Caco-2 (cell line): ENCODE measurements at regions not wholly inside any gene's neighbourhood (a gene's known extent, or its start where the extent isn't known, plus 50 kb on each side); places are given as distances from the start of the nearest gene placed in this dataset.

Source experiments
- BruUV-seq: library from RNA; stranded (reverse); fragments of 400-500 nt; replicated peaks from 2 replicates; lab custom pipeline; 2021; lab: Mats Ljungman, UMichigan
- CTCF ChIA-PET: fragments of 300-600 bp; sonication (Branson Sonifier 250); formaldehyde crosslinking; loops from one replicate; lab custom pipeline; 2022; ENCODE audit warnings: antibody characterized with exemption; lab: Charles Lee
- POLR2A ChIA-PET: fragments of 300-600 bp; sonication (Branson Sonifier 250); formaldehyde crosslinking; loops from one replicate; lab custom pipeline; 2022; ENCODE audit warnings: antibody characterized with exemption; lab: Charles Lee
- DNase-seq, 2 experiments: peaks; one replicate each; pipeline versions ENCODE4 v3.0.0 to v3.0.0-alpha.2; 2020 to 2022
- H3K27me3 ChIP-seq: replicated peaks from 2 replicates; pipeline ENCODE4 v1.6.0; 2011; ENCODE audit warnings: low read length; ENCODE audit not compliant: control insufficient read depth, insufficient read depth
- H3K36me3 ChIP-seq: 2 replicates; pipeline ENCODE4 v1.5.1; 2011; ENCODE audit warnings: low read length; ENCODE audit not compliant: control insufficient read depth, insufficient read depth
- H3K4me1 ChIP-seq: fragments of 250-450 bp; sonication (Bioruptor Pico); 2 replicates; pipeline ENCODE4 v1.5.1; 2020; ENCODE audit warnings: mild to moderate bottlenecking
- H3K4me3 ChIP-seq: 2 replicates; pipeline ENCODE4 v1.5.1; 2011; ENCODE audit warnings: low read depth, mild to moderate bottlenecking, control low read depth, low read length
- H3K9me3 ChIP-seq: fragments of 250-450 bp; sonication (Bioruptor Pico); 2 replicates; pipeline ENCODE4 v1.5.1; 2020; ENCODE audit warnings: mild to moderate bottlenecking, moderate library complexity
- H3K27ac Mint-ChIP-seq: one replicate; pipeline ENCODE4 v1.8.0; 2022; ENCODE audit warnings: mixed read lengths; ENCODE audit not compliant: unreplicated experiment
- H3K27me3 Mint-ChIP-seq: one replicate; pipeline ENCODE4 v1.8.0; 2022; ENCODE audit warnings: mixed read lengths; ENCODE audit not compliant: insufficient read depth, unreplicated experiment
- H3K36me3 Mint-ChIP-seq: one replicate; pipeline ENCODE4 v1.8.0; 2022; ENCODE audit warnings: mild to moderate bottlenecking, mixed read lengths; ENCODE audit not compliant: insufficient read depth, unreplicated experiment
- H3K4me1 Mint-ChIP-seq: one replicate; pipeline ENCODE4 v1.8.0; 2022; ENCODE audit warnings: low read depth, mixed read lengths; ENCODE audit not compliant: unreplicated experiment
- H3K4me3 Mint-ChIP-seq: one replicate; pipeline ENCODE4 v1.8.0; 2022; ENCODE audit warnings: mild to moderate bottlenecking, moderate library complexity, mixed read lengths; ENCODE audit not compliant: unreplicated experiment
- H3K9me3 Mint-ChIP-seq: one replicate; pipeline ENCODE4 v1.8.0; 2022; ENCODE audit warnings: mixed read lengths; ENCODE audit not compliant: unreplicated experiment
- intact Hi-C: fragments of 100-400 bp; cut with micrococcal nuclease; formaldehyde crosslinking; loops from one replicate; pipeline ENCODE4 v1.10.0; 2022; ENCODE audit not compliant: unreplicated experiment
- TF ChIP-seq, protein P1 (sequence below), 2 experiments: fragments of 200-600 bp in 1 of 2; IDR thresholded peaks; 1 replicate in 1 of 2; 2 replicates in 1 of 2; pipeline versions ENCODE4 v1.5.1 to v1.8.0; 2011 to 2022; ENCODE audit warnings: antibody characterized with exemption in 1 of 2, control low read depth in 1 of 2, inconsistent platforms in 1 of 2, low read depth in 1 of 2, low read length in 1 of 2, mild to moderate bottlenecking in 1 of 2, moderate library complexity in 1 of 2; ENCODE audit not compliant: insufficient read depth in 1 of 2, severe bottlenecking in 1 of 2, unreplicated experiment in 1 of 2

DNA sequence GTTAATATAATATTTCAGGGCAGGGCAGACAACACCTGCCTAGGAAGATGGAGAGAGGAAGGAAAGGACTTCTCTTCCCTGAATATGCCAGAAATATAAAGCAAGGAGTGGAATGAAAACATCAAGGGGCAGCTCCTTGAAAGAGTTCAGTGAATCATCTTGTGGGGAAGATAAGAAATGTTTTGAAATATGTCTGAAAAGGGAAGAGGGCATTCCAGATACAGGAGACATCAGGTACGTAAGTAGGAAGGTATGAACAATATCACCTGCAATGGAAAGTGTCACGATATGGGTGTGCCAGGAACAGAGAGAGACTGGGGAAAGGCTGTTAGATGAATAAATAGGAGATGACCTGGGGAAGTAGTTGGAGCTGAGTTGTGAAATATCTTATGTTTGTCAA lies 75.8 kb upstream of the WDR72 start:
- no peaks in the 10 kb centered on the region for H3K27me3 Mint-ChIP-seq
- H3K36me3 Mint-ChIP-seq = peaks cover 26% of the 10 kb centered on the region
- intact Hi-C loops = no loop called here
- H3K4me1 ChIP-seq = peaks cover 82% of the 10 kb centered on the region
- ChIA-PET CTCF (interaction anchor here (0.6 to 1.1 kb wide), 2 partner anchors 9 to 1452 kb away, joined by 3 to 7 read pairs; no protein-coding TSS in a partner anchor), POLR2A (interaction anchor here (1.7 kb wide), 1 partner anchor 9 kb away, joined by 6 read pairs; no protein-coding TSS in a partner anchor)
- H3K36me3 ChIP-seq = no peaks in the 10 kb centered on the region; the same call in 1 of the 2 replicates
- no peaks in the 10 kb centered on the region for H3K9me3 ChIP-seq
- peak overlapping the region; percentile 83 for H3K27ac Mint-ChIP-seq
- TF ChIP-seq, protein P1, sequence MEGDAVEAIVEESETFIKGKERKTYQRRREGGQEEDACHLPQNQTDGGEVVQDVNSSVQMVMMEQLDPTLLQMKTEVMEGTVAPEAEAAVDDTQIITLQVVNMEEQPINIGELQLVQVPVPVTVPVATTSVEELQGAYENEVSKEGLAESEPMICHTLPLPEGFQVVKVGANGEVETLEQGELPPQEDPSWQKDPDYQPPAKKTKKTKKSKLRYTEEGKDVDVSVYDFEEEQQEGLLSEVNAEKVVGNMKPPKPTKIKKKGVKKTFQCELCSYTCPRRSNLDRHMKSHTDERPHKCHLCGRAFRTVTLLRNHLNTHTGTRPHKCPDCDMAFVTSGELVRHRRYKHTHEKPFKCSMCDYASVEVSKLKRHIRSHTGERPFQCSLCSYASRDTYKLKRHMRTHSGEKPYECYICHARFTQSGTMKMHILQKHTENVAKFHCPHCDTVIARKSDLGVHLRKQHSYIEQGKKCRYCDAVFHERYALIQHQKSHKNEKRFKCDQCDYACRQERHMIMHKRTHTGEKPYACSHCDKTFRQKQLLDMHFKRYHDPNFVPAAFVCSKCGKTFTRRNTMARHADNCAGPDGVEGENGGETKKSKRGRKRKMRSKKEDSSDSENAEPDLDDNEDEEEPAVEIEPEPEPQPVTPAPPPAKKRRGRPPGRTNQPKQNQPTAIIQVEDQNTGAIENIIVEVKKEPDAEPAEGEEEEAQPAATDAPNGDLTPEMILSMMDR (IDR thresholded peaks at IDR 0.05; ENCODE audit: insufficient read depth in 1 of 2, low read depth in 1 of 2, low read length in 1 of 2, severe bottlenecking in 1 of 2, unreplicated experiment in 1 of 2) = no peak
- peak in 1 of 2 experiments; percentile 32 for DNase-seq
- no peaks in the 10 kb centered on the region for H3K27me3 ChIP-seq
- no TSS peak for BruUV-seq
- H3K4me3 ChIP-seq = no peak overlapping the region
- no peaks in the 10 kb centered on the region for H3K9me3 Mint-ChIP-seq
- peak overlapping the region; percentile 34 for H3K4me3 Mint-ChIP-seq
- H3K4me1 Mint-ChIP-seq = peaks cover 64% of the 10 kb centered on the region

DNA sequence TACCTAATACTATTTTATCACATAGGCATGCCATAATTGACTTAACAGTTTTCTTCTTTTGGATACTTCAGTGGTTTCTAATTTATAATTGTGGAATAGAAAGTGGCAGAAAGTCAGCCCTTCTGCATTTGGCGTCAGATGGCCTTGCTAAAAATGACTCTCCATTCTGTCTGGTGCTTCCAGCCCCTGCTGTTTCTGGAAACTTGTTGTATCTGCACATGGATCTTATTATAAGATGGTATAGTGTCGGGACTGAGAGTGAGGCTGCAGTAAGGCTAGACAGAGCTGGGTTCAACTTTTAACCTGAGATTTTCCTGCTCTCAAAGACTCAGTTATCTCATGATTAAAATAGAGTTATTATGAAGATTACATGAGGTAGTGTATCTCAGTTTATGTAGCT lies 74.8 kb upstream of the WDR72 start:
- peaks cover 90% of the 10 kb centered on the region for H3K4me1 ChIP-seq
- ChIA-PET POLR2A (no interaction called here), CTCF (interaction anchor here (1.1 kb wide), 1 partner anchor 10 kb away, joined by 3 read pairs; no protein-coding TSS in a partner anchor)
- H3K9me3 ChIP-seq = no peaks in the 10 kb centered on the region
- Mint-ChIP-seq H3K4me1 (peaks cover 63% of the 10 kb centered on the region), H3K27me3 (no peaks in the 10 kb centered on the region), H3K9me3 (peaks cover 6% of the 10 kb centered on the region), H3K27ac (peak overlapping the region; percentile 83), H3K36me3 (peaks cover 17% of the 10 kb centered on the region), H3K4me3 (no peak overlapping the region)
- TF ChIP-seq, protein P1 (IDR thresholded peaks at IDR 0.05; ENCODE audit: insufficient read depth in 1 of 2, low read depth in 1 of 2, low read length in 1 of 2, severe bottlenecking in 1 of 2, unreplicated experiment in 1 of 2) = no peak
- BruUV-seq = no TSS peak
- intact Hi-C loops = loop anchor here (5.0 kb wide), 1 partner anchor 1528 kb away; no protein-coding TSS in a partner anchor
- H3K27me3 ChIP-seq = no peaks in the 10 kb centered on the region
- no peak for DNase-seq
- no peaks in the 10 kb centered on the region; the same call in 1 of the 2 replicates for H3K36me3 ChIP-seq
- H3K4me3 ChIP-seq = no peak overlapping the region

DNA sequence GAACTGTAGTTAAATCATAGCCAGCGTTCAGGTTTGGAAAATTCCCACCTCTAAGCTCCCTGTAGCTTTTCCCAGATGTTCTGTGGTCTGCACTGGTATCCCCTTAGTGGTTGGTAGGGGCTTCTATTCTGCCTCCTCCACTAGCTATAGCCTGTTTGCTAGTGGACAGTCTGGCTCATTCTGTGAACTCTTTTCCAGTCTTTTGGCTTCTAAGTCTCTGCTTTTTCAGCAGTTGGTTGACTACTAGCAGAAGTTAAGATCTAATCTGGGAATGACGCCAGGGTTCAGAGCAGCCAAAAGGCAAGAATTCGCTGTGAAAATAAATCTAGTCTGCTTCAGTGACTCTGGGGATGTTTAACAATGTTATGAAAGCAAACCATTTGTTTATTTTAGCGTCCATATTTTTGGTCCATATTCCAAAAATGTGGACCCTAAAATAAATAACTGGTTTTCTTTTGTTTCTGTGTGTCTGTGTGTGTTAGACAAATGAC lies 73.7 kb upstream of the WDR72 start:
- peak overlapping the region; percentile 44 for H3K4me3 Mint-ChIP-seq
- peak in 1 of 2 experiments; percentile 42 for DNase-seq
- Histone ChIP-seq H3K27me3 (no peaks in the 10 kb centered on the region), H3K4me1 (peaks cover 86% of the 10 kb centered on the region), H3K36me3 (no peaks in the 10 kb centered on the region; the same call in 1 of the 2 replicates), H3K9me3 (no peaks in the 10 kb centered on the region), H3K4me3 (no peak overlapping the region)
- H3K27ac Mint-ChIP-seq = peak overlapping the region; percentile 91
- ChIA-PET POLR2A (interaction anchor here (1.2 to 3.4 kb wide), 2 partner anchors 9 to 11 kb away, joined by 10 to 39 read pairs; no protein-coding TSS in a partner anchor), CTCF (interaction anchor here (2.7 kb wide), 2 partner anchors 11 to 23 kb away, joined by 16 to 19 read pairs; no protein-coding TSS in a partner anchor)
- BruUV-seq = no TSS peak
- no peaks in the 10 kb centered on the region for H3K27me3 Mint-ChIP-seq
- intact Hi-C loops = loop anchor here (5.0 kb wide), 1 partner anchor 1529 kb away; no protein-coding TSS in a partner anchor
- H3K4me1 Mint-ChIP-seq = peaks cover 73% of the 10 kb centered on the region
- peaks cover 16% of the 10 kb centered on the region for H3K9me3 Mint-ChIP-seq
- H3K36me3 Mint-ChIP-seq = peaks cover 22% of the 10 kb centered on the region
- TF ChIP-seq, protein P1 (IDR thresholded peaks at IDR 0.05; ENCODE audit: insufficient read depth in 1 of 2, low read depth in 1 of 2, low read length in 1 of 2, severe bottlenecking in 1 of 2, unreplicated experiment in 1 of 2) = no peak
